HCT116 (cell line): ENCODE measurements at regions not wholly inside any gene's neighbourhood (a gene's known extent, or its start where the extent isn't known, plus 50 kb on each side); places are given as distances from the start of the nearest gene placed in this dataset.

Experiments
- ATAC-seq: fragments of 200-7000 bp; cut with Tn5 transposase; 2 replicates; pipeline ENCODE4 v1.9.1; 2020; ENCODE audit warnings: mild to moderate bottlenecking, moderate library complexity
- BruUV-seq: library from RNA; stranded (reverse); fragments of 400-500 nt; replicated peaks from 2 replicates; lab custom pipeline; 2021; lab: Mats Ljungman, UMichigan
- CTCF ChIA-PET: fragments of 300-600 bp; sonication (Branson Sonifier 250); formaldehyde crosslinking; loops from one replicate; lab custom pipeline; 2021; ENCODE audit warnings: antibody characterized with exemption; lab: Charles Lee
- POLR2A ChIA-PET: fragments of 300-600, 350-600 bp; sonication (Branson Sonifier 250); formaldehyde crosslinking; loops from one replicate; lab custom pipeline; 2021; ENCODE audit warnings: antibody characterized with exemption; lab: Charles Lee
- RAD21 ChIA-PET, 2 experiments: fragments of 300-600 bp; sonication (Branson Sonifier 250); formaldehyde crosslinking; loops; one replicate each; lab custom pipeline; 2023; ENCODE audit warnings: low total read pairs in 2 of 2; ENCODE audit not compliant: uncharacterized antibody in 2 of 2, unreplicated experiment in 2 of 2, low non-redundant PET in 1 of 2; lab: Charles Lee
- DNase-seq: peaks from one replicate; pipeline ENCODE4 v3.0.0-alpha.2; 2010; ENCODE audit warnings: low read depth, low spot score
- H2AFZ ChIP-seq: fragments of 200-600 bp; shearing (Covaris generic), sonication (generic); 2 replicates; pipeline ENCODE4 v1.6.1; 2017; ENCODE audit warnings: low read depth, mixed run types, mixed read lengths, antibody characterized with exemption, low read length; ENCODE audit not compliant: poor library complexity, severe bottlenecking
- H3K27ac ChIP-seq: 2 replicates; pipeline ENCODE4 v1.5.1; 2012; ENCODE audit warnings: low read depth, low read length
- H3K27me3 ChIP-seq: fragments of 200-600 bp; sonication (generic); 2 replicates; pipeline ENCODE4 v1.6.1; 2016; ENCODE audit warnings: mixed run types, low read length, mixed read lengths; ENCODE audit not compliant: insufficient read depth
- H3K36me3 ChIP-seq, 2 experiments: fragments of 200-500 bp in 1 of 2; fragments of 200-600 bp in 1 of 2; sonication (Bioruptor generic) in 1 of 2; sonication (generic) in 1 of 2; 2 replicates each; pipeline versions ENCODE4 v1.5.1 to v1.6.1; 2014 to 2016; ENCODE audit warnings: low read length in 2 of 2, inconsistent platforms in 1 of 2, mixed read lengths in 1 of 2, mixed run types in 1 of 2; ENCODE audit not compliant: insufficient read depth in 2 of 2, control insufficient read depth in 1 of 2
- H3K4me1 ChIP-seq, 2 experiments: fragments of 200-600 bp in 1 of 2; sonication (generic) in 1 of 2; 2 replicates each; pipeline versions ENCODE4 v1.5.1 to v1.6.1; 2012 to 2017; ENCODE audit warnings: low read length in 2 of 2, inconsistent platforms in 1 of 2, mild to moderate bottlenecking in 1 of 2, mixed read lengths in 1 of 2, mixed run types in 1 of 2, moderate library complexity in 1 of 2; ENCODE audit not compliant: insufficient read depth in 2 of 2, control insufficient read depth in 1 of 2
- H3K4me2 ChIP-seq: fragments of 200-600 bp; sonication (generic); 2 replicates; pipeline ENCODE4 v1.6.1; 2017; ENCODE audit warnings: mixed run types, low read length, mixed read lengths
- H3K4me3 ChIP-seq, 2 experiments: fragments of 200-600 bp in 1 of 2; sonication (generic) in 1 of 2; replicated peaks in 1 of 2; 2 replicates each; pipeline ENCODE4 v1.5.1; 2011 to 2016; ENCODE audit warnings: low read length in 2 of 2, control low read depth in 1 of 2, low read depth in 1 of 2, mild to moderate bottlenecking in 1 of 2, mixed read lengths in 1 of 2, mixed run types in 1 of 2
- H3K79me2 ChIP-seq: fragments of 200-600 bp; sonication (generic); 2 replicates; pipeline ENCODE4 v1.6.1; 2017; ENCODE audit warnings: mild to moderate bottlenecking, mixed run types, low read length, moderate library complexity, mixed read lengths; ENCODE audit not compliant: insufficient read depth
- H3K9ac ChIP-seq: fragments of 200-600 bp; sonication (generic); 2 replicates; pipeline ENCODE4 v1.6.1; 2016; ENCODE audit warnings: low read length, mixed read lengths
- H3K9me2 ChIP-seq: fragments of 200-600 bp; sonication (generic), shearing (Covaris generic); 2 replicates; pipeline ENCODE4 v1.6.1; 2017; ENCODE audit warnings: mixed run types, mild to moderate bottlenecking, moderate library complexity; ENCODE audit not compliant: insufficient read depth
- H3K9me3 ChIP-seq, 2 experiments: fragments of 200-500 bp in 1 of 2; fragments of 200-600 bp in 1 of 2; sonication (Bioruptor generic) in 1 of 2; sonication (generic) in 1 of 2; 2 replicates each; pipeline ENCODE4 v1.6.1; 2014 to 2017; ENCODE audit warnings: low read length in 2 of 2, mixed read lengths in 2 of 2, inconsistent platforms in 1 of 2, low read depth in 1 of 2, mild to moderate bottlenecking in 1 of 2, mixed run types in 1 of 2, moderate library complexity in 1 of 2; ENCODE audit not compliant: control insufficient read depth in 1 of 2, insufficient read depth in 1 of 2
- H4K20me1 ChIP-seq: fragments of 200-600 bp; sonication (generic), shearing (Covaris generic); 2 replicates; pipeline ENCODE4 v1.6.1; 2017; ENCODE audit warnings: mixed run types, mild to moderate bottlenecking, moderate library complexity; ENCODE audit not compliant: insufficient read depth
- CBX3 ChIP-seq: IDR thresholded peaks from 2 replicates; pipeline ENCODE4 v1.6.1; 2012; ENCODE audit warnings: low read depth
- ELF1 ChIP-seq: IDR thresholded peaks from 2 replicates; pipeline ENCODE4 v1.6.1; 2012; ENCODE audit warnings: low read depth, borderline replicate concordance
- EZH2phosphoT487 ChIP-seq: fragments of 200-600 bp; IDR thresholded peaks from 2 replicates; pipeline ENCODE4 v1.6.1; 2018; ENCODE audit warnings: antibody characterized with exemption, borderline replicate concordance
- FOSL1 ChIP-seq: IDR thresholded peaks from 2 replicates; pipeline ENCODE4 v1.6.1; 2012; ENCODE audit warnings: low read depth
- JUND ChIP-seq: IDR thresholded peaks from 2 replicates; pipeline ENCODE4 v1.6.1; 2012
- POLR2AphosphoS5 ChIP-seq: IDR thresholded peaks from 2 replicates; pipeline ENCODE4 v1.6.1; 2011; ENCODE audit warnings: mild to moderate bottlenecking, low read depth, low read length, moderate library complexity
- RAD21 ChIP-seq: IDR thresholded peaks from 2 replicates; pipeline ENCODE4 v1.6.1; 2012; ENCODE audit warnings: low read depth, mild to moderate bottlenecking
- REST ChIP-seq: IDR thresholded peaks from 2 replicates; pipeline ENCODE4 v1.6.1; 2012; ENCODE audit warnings: low read depth
- SRF ChIP-seq: IDR thresholded peaks from 2 replicates; pipeline ENCODE4 v1.6.1; 2012; ENCODE audit warnings: low read depth
- TCF7L2 ChIP-seq: IDR thresholded peaks from 2 replicates; pipeline ENCODE4 v1.7.0; 2011; ENCODE audit warnings: borderline replicate concordance, inconsistent platforms; ENCODE audit not compliant: insufficient read depth, insufficient read length; ENCODE audit errors: extremely low read depth
- ZNF274 ChIP-seq: fragments of 200-500 bp; sonication (Bioruptor generic); IDR thresholded peaks from 2 replicates; pipeline ENCODE4 v1.6.1; 2014; ENCODE audit warnings: mild to moderate bottlenecking, low read depth, low read length, inconsistent platforms
- intact Hi-C: fragments of 100-400 bp; cut with micrococcal nuclease; formaldehyde crosslinking; loops from 2 replicates; pipeline ENCODE4 v1.10.0; 2022
- TF ChIP-seq, protein P1 (sequence below), 3 experiments: fragments of 200-600 bp in 1 of 3; sonication (generic) in 1 of 3; IDR thresholded peaks in 2 of 3; conservative IDR thresholded peaks in 1 of 3; 2 replicates each; pipeline ENCODE4 v1.5.1; 2012 to 2017; ENCODE audit warnings: low read depth in 2 of 3, low read length in 2 of 3, antibody characterized with exemption in 1 of 3, borderline replicate concordance in 1 of 3, control low read depth in 1 of 3, mild to moderate bottlenecking in 1 of 3, mixed read lengths in 1 of 3, mixed run types in 1 of 3, moderate library complexity in 1 of 3; ENCODE audit not compliant: insufficient read depth in 1 of 3
- TF ChIP-seq, protein P2 (sequence below): IDR thresholded peaks from 2 replicates; pipeline ENCODE4 v1.6.1; 2012
- TF ChIP-seq, protein P3 (sequence below): IDR thresholded peaks from 2 replicates; pipeline ENCODE4 v1.6.1; 2011; ENCODE audit warnings: mild to moderate bottlenecking, low read length, moderate library complexity; ENCODE audit not compliant: insufficient replicate concordance; ENCODE audit errors: extremely low read depth

DNA sequence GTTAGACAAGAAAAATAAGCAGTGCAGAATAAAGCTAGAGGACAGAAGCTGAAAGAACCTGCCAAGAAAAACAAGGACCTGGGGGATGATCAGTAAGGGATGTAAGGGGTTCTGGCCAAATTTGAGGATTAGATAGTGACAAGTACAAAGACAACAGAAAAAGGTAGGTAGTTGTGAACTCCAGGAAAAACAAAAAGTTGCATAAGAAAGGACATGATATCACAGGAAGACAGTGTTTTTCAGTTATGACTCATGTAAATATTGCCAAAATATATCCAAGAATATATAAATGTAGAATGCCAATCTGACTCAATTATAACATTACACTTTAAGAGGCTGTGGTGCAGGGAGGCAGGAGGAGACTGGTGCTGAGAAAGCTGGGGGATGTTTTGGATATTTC lies 209.8 kb upstream of the SH3BP4 start:
- ChIA-PET RAD21 (no interaction called here), CTCF (no interaction called here), POLR2A (no interaction called here)
- Histone ChIP-seq H3K9me3 (no peaks in the 10 kb centered on the region), H3K79me2 (no peaks in the 10 kb centered on the region), H3K27ac (no peak overlapping the region), H3K4me3 (no peak overlapping the region), H3K4me2 (no peak overlapping the region), H2AFZ (no peak overlapping the region), H4K20me1 (no peaks in the 10 kb centered on the region), H3K4me1 (no peaks in the 10 kb centered on the region), H3K9me2 (no peaks in the 10 kb centered on the region), H3K9ac (no peak overlapping the region), H3K27me3 (no peaks in the 10 kb centered on the region), H3K36me3 (no peaks in the 10 kb centered on the region)
- intact Hi-C loops = loop anchor here (10.0 kb wide), 1 partner anchor 363 kb away; no protein-coding TSS in a partner anchor
- BruUV-seq = no TSS peak
- ATAC-seq (no peak), DNase-seq (no peak)
- no peak for TF ChIP-seq ELF1
- TF ChIP-seq POLR2AphosphoS5 = no peak
- no peak for TF ChIP-seq FOSL1
- no peak for TF ChIP-seq TCF7L2
- no peak for TF ChIP-seq SRF
- no peak for TF ChIP-seq EZH2phosphoT487
- TF ChIP-seq, protein P1, sequence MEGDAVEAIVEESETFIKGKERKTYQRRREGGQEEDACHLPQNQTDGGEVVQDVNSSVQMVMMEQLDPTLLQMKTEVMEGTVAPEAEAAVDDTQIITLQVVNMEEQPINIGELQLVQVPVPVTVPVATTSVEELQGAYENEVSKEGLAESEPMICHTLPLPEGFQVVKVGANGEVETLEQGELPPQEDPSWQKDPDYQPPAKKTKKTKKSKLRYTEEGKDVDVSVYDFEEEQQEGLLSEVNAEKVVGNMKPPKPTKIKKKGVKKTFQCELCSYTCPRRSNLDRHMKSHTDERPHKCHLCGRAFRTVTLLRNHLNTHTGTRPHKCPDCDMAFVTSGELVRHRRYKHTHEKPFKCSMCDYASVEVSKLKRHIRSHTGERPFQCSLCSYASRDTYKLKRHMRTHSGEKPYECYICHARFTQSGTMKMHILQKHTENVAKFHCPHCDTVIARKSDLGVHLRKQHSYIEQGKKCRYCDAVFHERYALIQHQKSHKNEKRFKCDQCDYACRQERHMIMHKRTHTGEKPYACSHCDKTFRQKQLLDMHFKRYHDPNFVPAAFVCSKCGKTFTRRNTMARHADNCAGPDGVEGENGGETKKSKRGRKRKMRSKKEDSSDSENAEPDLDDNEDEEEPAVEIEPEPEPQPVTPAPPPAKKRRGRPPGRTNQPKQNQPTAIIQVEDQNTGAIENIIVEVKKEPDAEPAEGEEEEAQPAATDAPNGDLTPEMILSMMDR (IDR thresholded peaks at IDR 0.05 in 2 of 3, conservative IDR thresholded peaks at IDR 0.05 in 1 of 3; ENCODE audit: borderline replicate concordance in 1 of 3, insufficient read depth in 1 of 3, low read depth in 2 of 3, low read length in 2 of 3) = no peak
- TF ChIP-seq JUND = no peak
- TF ChIP-seq, protein P2, sequence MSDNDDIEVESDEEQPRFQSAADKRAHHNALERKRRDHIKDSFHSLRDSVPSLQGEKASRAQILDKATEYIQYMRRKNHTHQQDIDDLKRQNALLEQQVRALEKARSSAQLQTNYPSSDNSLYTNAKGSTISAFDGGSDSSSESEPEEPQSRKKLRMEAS = no peak
- TF ChIP-seq ZNF274 = no peak
- no peak for TF ChIP-seq RAD21
- TF ChIP-seq REST = no peak
- no peak for TF ChIP-seq CBX3
- TF ChIP-seq, protein P3, sequence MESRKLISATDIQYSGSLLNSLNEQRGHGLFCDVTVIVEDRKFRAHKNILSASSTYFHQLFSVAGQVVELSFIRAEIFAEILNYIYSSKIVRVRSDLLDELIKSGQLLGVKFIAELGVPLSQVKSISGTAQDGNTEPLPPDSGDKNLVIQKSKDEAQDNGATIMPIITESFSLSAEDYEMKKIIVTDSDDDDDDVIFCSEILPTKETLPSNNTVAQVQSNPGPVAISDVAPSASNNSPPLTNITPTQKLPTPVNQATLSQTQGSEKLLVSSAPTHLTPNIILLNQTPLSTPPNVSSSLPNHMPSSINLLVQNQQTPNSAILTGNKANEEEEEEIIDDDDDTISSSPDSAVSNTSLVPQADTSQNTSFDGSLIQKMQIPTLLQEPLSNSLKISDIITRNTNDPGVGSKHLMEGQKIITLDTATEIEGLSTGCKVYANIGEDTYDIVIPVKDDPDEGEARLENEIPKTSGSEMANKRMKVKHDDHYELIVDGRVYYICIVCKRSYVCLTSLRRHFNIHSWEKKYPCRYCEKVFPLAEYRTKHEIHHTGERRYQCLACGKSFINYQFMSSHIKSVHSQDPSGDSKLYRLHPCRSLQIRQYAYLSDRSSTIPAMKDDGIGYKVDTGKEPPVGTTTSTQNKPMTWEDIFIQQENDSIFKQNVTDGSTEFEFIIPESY = no peak
